OCI-LY1 (cell line): ENCODE measurements at regions not wholly inside any gene's neighbourhood (a gene's known extent, or its start where the extent isn't known, plus 50 kb on each side); places are given as distances from the start of the nearest gene placed in this dataset.

Source experiments
- H2AFZ ChIP-seq: fragments of 200-600 bp; sonication (generic), shearing (Covaris generic); 2 replicates; pipeline ENCODE4 v1.6.0; 2014; ENCODE audit warnings: antibody characterized with exemption, mild to moderate bottlenecking, low read length
- H3F3A ChIP-seq: fragments of 200-600 bp; sonication (generic), shearing (Covaris generic); 2 replicates; pipeline ENCODE4 v1.6.0; 2014; ENCODE audit warnings: mild to moderate bottlenecking, antibody characterized with exemption, low read length, moderate library complexity; ENCODE audit not compliant: insufficient read depth
- H3K27ac ChIP-seq: fragments of 200-600 bp; sonication (generic); 2 replicates; pipeline ENCODE4 v1.5.1; 2014; ENCODE audit warnings: low read length, mixed run types, mild to moderate bottlenecking, low read depth; ENCODE audit not compliant: poor library complexity, severe bottlenecking
- H3K27me3 ChIP-seq: fragments of 200-600 bp; sonication (generic); 2 replicates; pipeline ENCODE4 v1.6.0; 2014; ENCODE audit warnings: antibody characterized with exemption, mild to moderate bottlenecking, low read length, moderate library complexity; ENCODE audit not compliant: insufficient read depth
- H3K36me3 ChIP-seq: fragments of 200-600 bp; sonication (generic); 2 replicates; pipeline ENCODE4 v1.6.1; 2014; ENCODE audit warnings: mild to moderate bottlenecking, antibody characterized with exemption, low read length, moderate library complexity, mixed read lengths; ENCODE audit not compliant: insufficient read depth
- H3K4me1 ChIP-seq: fragments of 200-600 bp; sonication (generic); 2 replicates; pipeline ENCODE4 v1.5.1; 2014; ENCODE audit warnings: mild to moderate bottlenecking, low read length, moderate library complexity; ENCODE audit not compliant: insufficient read depth, severe bottlenecking
- H3K4me2 ChIP-seq: fragments of 200-600 bp; sonication (generic), shearing (Covaris generic); 2 replicates; pipeline ENCODE4 v1.6.1; 2014; ENCODE audit warnings: low read length
- H3K4me3 ChIP-seq: fragments of 200-600 bp; sonication (generic); 2 replicates; pipeline ENCODE4 v1.5.1; 2014; ENCODE audit warnings: low read length, low read depth, mild to moderate bottlenecking, mixed read lengths; ENCODE audit not compliant: poor library complexity, severe bottlenecking
- H3K79me2 ChIP-seq: fragments of 200-600 bp; shearing (Covaris generic); 2 replicates; pipeline ENCODE4 v1.6.1; 2016; ENCODE audit warnings: mixed run types, low read length, mixed read lengths; ENCODE audit not compliant: insufficient read depth
- H3K9ac ChIP-seq: fragments of 200-600 bp; sonication (generic), shearing (Covaris generic); 2 replicates; pipeline ENCODE4 v1.6.1; 2014; ENCODE audit warnings: mild to moderate bottlenecking, low read length, mixed read lengths
- H3K9me2 ChIP-seq: fragments of 200-600 bp; sonication (generic), shearing (Covaris generic); 2 replicates; pipeline ENCODE4 v1.6.1; 2014; ENCODE audit warnings: low read depth, mild to moderate bottlenecking, low read length, mixed read lengths
- H3K9me3 ChIP-seq: fragments of 200-600 bp; shearing (Covaris generic); 2 replicates; pipeline ENCODE4 v1.6.1; 2014; ENCODE audit warnings: low read length, mixed read lengths
- H4K20me1 ChIP-seq: fragments of 200-600 bp; sonication (generic), shearing (Covaris generic); 2 replicates; pipeline ENCODE4 v1.6.0; 2016; ENCODE audit warnings: mild to moderate bottlenecking, low read length; ENCODE audit not compliant: insufficient read depth
- CTCF ChIP-seq: fragments of 200-600 bp; sonication (generic), shearing (Covaris generic); IDR thresholded peaks from 2 replicates; pipeline ENCODE4 v1.5.1; 2017; ENCODE audit warnings: mild to moderate bottlenecking, antibody characterized with exemption, low read length, moderate library complexity, mixed read lengths
- EZH2 ChIP-seq: fragments of 200-600 bp; sonication (generic), shearing (Covaris generic); IDR thresholded peaks from 2 replicates; pipeline ENCODE4 v1.8.0; 2017; ENCODE audit warnings: borderline replicate concordance, mixed run types, mild to moderate bottlenecking, antibody characterized with exemption, low read length, moderate library complexity, mixed read lengths

GRCh38 chr7:119937745-119938144 is 335.2 kb upstream of the KCND2 start:
- H3K27me3 ChIP-seq: no peaks in the 10 kb centered on the region
- no peaks in the 10 kb centered on the region for H3K4me1 ChIP-seq
- 0 out of 2 replicates have a peak, but pooled peaks cover 4% of the 10 kb centered on the region for H4K20me1 ChIP-seq
- no peaks in the 10 kb centered on the region for H3F3A ChIP-seq
- H3K4me3 ChIP-seq: no peak overlapping the region
- H3K79me2 ChIP-seq: no peaks in the 10 kb centered on the region
- no peak overlapping the region for H3K27ac ChIP-seq
- H3K9ac ChIP-seq: no peak overlapping the region
- no peaks in the 10 kb centered on the region for H3K9me2 ChIP-seq
- no peak overlapping the region for H2AFZ ChIP-seq
- H3K4me2 ChIP-seq: no peak overlapping the region
- TF ChIP-seq EZH2: no peak
- TF ChIP-seq CTCF: no peak
- H3K36me3 ChIP-seq: no peaks in the 10 kb centered on the region
- no peaks in the 10 kb centered on the region for H3K9me3 ChIP-seq

GRCh38 chr7:119943942-119944600 is 328.9 kb upstream of the KCND2 start:
- Histone ChIP-seq H3K79me2 (no peaks in the 10 kb centered on the region), H3K4me2 (no peak overlapping the region), H3K36me3 (no peaks in the 10 kb centered on the region), H2AFZ (no peak overlapping the region), H3K27me3 (no peaks in the 10 kb centered on the region), H3K9me2 (no peaks in the 10 kb centered on the region), H3K9me3 (no peaks in the 10 kb centered on the region), H3K4me3 (no peak overlapping the region), H3K27ac (no peak overlapping the region), H4K20me1 (no peaks in the 10 kb centered on the region), H3K9ac (no peak overlapping the region), H3K4me1 (no peaks in the 10 kb centered on the region), H3F3A (no peaks in the 10 kb centered on the region)
- TF ChIP-seq CTCF (no peak), EZH2 (no peak)

GRCh38 chr7:119944601-119944972 is 328.4 kb upstream of the KCND2 start:
- no peaks in the 10 kb centered on the region for H4K20me1 ChIP-seq
- no peak overlapping the region for H3K9ac ChIP-seq
- H2AFZ ChIP-seq: no peak overlapping the region
- no peaks in the 10 kb centered on the region for H3K4me1 ChIP-seq
- H3F3A ChIP-seq: no peaks in the 10 kb centered on the region
- no peaks in the 10 kb centered on the region for H3K9me3 ChIP-seq
- H3K4me3 ChIP-seq: no peak overlapping the region
- H3K27me3 ChIP-seq: no peaks in the 10 kb centered on the region
- H3K4me2 ChIP-seq: no peak overlapping the region
- H3K36me3 ChIP-seq: no peaks in the 10 kb centered on the region
- no peaks in the 10 kb centered on the region for H3K79me2 ChIP-seq
- TF ChIP-seq CTCF (no peak), EZH2 (no peak)
- H3K9me2 ChIP-seq: no peaks in the 10 kb centered on the region
- H3K27ac ChIP-seq: no peak overlapping the region
